HT1080 (cell line): ENCODE measurements at regions not wholly inside any gene's neighbourhood (a gene's known extent, or its start where the extent isn't known, plus 50 kb on each side); places are given as distances from the start of the nearest gene placed in this dataset.
"Not testable (repeated sequence)": the region's sequence is repeated elsewhere in the genome, so short reads cannot be mapped to it uniquely, and the experiment has no call there.

ENCODE experiments used
- DNase-seq: peaks from one replicate; pipeline ENCODE4 v3.0.0-alpha.2; 2015; ENCODE audit warnings: low read depth

DNA sequence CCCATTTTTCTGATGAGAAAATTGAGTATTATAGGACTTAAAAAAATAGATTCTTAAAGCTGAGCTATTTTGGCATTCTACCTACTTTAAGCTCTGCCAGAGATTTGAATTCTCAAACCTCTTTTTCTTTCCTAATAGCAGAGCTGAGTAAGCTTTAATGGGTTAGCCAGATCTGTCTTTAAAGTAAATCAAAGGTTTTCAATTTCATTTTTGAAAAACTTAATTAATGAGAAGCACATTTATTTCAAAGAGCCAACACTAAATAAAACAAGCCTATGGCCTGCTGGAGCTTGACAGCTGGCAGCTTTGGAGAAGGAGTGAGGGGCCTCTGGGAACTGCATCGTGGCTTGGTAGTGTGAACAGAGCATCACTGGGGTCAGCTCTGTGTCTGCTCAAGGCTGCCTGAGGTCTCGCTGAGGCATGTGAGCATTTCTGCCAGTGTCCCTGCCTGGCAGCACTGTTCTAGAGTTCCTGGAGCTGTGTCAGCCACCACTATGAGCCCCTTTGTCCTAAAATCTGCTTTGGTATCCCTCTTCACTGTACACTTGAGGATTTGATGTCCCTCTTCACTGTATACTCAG lies 50.4 kb upstream of the PRSS23 start:
- DNase-seq: no peak

DNA sequence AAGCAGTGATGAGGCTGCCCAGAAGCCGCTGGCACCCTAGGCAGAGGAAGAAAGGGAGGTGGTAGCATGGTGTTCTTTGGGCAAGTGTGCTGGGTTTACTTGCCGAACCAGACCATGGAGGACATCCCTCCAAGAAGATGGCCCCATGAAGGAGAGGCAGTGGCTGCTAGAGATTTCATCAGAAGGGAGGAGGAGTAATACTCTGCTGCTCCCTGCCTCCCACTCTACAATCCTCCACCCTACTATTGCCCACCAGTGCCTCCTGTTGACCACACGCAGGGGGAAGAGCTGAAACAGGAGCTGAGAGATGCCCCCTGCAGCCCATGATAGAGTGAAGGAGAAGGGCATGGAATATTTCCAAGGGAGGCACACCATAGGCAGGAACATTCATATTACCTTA lies 51.0 kb upstream of the PRSS23 start:
- peak; percentile 53 for DNase-seq

DNA sequence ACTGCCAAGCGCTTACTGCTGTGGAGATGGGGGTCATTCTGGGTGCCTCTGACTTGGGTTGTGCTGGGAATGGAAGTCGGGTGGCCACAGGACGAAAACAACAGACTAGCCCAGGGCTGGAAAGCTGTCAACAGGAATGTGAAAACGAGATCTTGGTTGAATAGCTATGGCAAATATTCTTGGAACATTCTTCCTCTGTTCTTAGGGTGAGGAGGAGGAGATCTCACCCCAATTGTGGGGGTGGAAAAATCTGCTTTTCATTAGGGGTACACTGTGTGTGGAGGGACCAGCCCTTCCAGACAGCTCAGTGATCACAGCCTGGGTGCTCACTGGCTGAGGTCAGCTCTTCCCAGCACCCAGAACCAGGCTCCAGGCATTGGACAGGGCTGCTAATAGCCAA lies 52.0 kb upstream of the PRSS23 start:
- no peak for DNase-seq

DNA sequence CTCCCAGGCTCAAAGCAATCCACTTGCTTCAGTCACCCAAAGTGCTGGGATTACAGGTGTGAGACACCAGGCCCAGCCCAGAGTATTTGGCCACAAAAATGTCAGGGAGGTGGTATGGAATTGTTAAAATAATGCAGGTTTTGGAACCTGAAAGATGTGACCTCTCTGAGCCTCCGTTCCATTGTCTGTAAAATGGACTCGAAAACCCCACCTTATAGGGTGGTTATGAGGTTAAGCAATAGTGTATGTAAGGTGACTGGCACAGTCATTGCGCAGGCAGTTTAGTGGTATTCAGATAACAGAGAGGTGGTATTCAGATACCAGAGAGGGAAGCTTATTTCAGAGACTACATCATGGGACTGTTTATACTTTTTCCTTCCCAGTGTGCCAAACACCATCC lies 52.5 kb upstream of the PRSS23 start:
- DNase-seq: no peak

DNA sequence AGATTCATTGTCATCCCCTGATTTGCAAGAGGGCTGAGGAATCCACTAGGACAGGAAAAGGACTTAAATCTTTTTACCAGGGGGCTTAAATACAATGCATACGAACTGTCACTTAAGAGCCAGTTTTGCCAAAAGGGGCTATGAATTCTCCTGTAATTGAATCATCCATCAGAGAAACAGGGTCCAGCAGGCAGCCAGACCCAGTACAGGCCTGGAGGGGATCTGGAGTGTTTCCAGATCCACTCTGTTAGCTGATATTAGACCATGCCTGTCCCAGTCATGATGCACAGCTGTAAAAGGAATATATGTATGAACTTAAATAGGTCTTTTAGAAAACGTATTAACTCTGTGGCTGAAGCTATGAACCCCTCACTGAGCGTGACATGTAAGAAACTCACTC lies 53.8 kb upstream of the PRSS23 start:
- DNase-seq: no peak

DNA sequence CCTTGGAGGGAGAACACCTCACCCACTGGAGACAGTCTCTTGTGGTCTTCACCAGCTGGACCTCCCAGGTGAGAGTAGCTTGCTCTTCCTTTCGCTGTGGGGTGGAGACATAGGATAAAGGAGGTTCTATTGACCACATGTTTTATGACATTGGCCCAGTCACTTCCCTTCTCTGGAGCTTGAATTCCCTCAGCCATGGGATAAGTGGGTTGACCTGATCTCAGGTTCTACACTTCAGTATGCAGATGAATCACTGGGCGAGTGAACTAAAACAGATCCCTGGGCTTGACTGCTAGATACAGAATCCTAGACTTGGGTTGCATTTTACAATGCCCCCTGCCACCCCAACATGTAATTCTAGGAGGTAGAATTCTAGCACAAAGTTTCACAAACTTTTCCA lies 54.8 kb upstream of the PRSS23 start:
- peak; percentile 69 for DNase-seq

DNA sequence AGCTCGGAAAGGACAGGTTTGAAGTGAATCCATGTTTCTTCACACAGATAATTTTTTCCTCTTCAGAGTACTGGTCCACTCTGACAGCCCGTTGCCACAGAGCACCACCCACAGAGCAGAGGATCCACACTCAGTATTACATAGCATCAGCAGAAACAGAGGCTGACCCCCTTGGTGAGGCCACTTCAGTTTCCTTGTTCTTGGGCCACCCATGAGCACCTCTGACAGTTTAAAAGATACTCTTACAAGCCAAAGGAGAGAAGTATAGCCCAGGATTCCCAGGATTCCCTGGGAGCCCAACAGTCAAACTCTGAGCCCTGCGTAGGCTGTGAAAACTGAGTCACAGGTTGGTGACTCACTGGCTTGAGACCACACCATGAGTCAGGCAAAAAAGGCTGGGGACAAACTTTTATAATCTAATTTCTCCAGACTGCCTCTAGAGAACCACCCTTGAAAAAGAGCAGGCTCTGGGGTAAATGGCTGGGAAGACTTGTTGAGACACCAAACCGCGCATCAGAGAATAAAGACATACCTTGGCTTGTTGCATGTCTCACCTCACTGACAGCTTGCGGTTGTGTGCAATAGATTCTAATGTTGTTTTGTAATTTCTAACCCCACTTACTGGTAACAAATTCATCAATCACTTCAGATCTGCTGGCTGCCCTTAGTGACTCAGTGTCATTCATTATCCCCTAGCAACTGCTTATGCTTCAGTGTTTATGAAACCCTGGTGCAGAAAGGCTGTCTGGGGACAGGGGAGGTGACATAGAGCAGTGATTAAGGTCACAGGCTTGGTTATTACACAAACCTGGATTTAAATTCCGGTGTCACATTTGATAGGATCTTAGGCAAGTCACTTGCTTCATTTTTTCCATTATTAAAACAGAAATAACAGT lies 56.9 kb upstream of the PRSS23 start:
- DNase-seq: peak; percentile 99

DNA sequence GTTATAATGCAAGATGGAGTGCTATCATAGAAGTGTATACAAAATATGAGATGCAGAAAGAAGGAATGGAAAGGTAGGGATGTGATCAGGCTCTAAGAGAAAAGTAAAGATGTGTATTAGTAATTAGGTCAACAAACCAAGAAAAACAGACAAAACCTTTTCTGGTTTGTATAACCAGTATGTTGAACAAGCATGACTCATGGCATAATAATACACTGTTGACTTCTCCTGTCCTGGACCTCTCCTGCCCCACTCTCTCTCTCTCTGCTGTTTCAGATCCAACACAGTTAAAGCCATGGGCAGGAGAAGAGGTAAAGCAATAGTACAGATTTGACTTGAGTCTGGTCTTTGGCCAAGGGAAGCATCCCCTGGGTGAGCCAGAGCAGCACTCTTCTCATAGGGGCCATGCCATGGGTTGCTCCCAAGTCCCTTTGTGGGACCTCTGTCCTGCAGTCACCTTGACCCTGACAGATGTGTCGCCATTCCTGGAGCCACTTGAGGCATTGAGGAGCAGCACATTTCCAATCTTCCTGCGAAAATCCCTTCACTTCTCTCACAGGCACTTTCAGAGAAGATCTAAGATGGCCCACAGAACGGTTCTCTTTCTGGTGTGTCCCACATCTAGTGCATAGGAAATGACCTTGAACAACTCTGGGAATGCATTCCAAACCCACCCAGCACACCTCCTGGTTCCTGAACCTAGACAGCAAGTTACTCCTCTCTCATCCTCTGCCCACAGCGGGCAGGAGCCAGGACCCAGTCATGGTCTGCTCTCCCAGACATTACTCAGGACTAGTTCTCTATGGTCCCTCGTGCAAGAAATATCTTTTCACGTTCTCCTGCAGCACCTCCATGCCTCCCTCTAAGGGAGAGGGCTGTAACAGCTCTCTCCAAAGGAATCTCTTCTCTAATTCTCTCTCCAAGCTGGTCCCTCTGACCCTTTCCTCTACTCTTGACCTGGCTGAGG lies 58.2 kb upstream of the PRSS23 start:
- peak; percentile 93 for DNase-seq

DNA sequence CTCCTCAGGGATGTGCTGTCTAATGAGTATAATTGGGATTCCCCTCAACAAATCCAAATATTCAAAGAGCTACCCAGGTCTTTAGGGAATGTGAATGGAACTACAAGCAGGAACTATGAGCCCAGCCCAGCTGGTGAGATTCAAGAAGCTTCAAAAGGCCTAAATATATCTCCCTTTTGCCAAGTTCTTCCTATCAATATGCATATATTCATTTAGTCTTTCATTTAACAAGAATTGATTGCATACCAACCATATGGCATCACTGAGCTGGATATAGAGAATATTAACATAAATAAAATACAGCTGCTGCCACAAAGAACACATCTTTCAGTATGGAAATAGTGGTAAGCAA lies 58.9 kb upstream of the PRSS23 start:
- no peak for DNase-seq

DNA sequence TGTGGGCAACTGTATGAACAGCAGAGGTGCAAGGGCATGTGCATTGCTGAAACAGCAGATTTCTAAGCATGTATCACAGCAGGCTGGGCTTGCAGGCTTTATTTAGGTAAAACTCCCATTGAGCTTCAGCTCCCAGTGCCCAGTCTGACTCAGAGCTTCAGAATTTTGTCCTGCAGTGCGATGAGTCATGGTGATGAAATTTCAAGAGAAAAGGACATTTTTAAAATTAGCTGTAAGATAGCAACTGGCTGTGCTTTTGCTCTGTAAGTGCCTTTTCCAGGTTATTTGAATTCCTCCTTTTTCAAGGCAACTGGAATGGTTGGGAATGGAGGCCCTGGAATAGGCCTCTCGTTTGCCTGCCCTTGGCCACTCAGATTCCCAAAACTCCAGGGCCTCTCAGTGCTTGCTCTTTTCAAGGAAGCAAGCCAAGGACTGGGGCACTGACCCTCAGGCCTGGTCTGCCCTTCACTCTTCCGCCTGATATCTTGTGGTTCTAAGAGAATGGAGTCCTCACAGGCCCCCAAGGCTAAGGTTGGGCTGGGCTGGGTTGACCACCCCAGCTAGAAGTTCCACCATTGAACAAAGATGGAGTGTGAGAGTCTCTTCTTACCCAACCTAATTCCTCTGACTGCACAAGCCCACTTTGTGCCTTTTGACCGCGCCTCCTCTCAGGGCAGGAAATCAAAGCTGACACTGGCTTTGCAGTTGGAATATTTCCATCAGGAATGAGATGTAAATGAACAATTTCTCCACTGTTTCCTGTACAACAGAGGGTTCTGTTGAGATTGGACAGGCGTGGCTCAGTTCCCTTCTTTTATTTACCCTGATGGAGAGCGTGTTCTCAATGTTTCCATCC lies 59.5 kb upstream of the PRSS23 start:
- DNase-seq: peak; percentile 98

DNA sequence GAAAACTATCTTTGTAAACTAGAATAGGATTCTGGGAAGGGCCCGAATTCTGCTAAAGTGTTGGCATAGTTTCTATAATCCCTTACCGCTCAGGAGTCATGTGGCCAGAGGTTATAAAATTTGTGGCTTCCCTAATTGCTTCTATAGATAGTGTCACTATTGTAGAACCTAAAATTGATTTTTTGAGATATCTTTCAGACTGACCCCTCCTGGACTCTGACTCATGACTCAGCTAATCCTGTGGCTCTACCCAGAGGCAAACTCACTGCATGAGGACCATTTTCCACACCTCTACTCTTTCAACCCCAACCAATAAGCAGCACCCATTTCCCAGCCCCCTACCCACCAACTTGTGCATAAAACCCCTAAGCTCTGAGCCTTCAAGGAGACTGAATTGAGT lies 61.8 kb upstream of the PRSS23 start:
- DNase-seq: peak; percentile 37

DNA sequence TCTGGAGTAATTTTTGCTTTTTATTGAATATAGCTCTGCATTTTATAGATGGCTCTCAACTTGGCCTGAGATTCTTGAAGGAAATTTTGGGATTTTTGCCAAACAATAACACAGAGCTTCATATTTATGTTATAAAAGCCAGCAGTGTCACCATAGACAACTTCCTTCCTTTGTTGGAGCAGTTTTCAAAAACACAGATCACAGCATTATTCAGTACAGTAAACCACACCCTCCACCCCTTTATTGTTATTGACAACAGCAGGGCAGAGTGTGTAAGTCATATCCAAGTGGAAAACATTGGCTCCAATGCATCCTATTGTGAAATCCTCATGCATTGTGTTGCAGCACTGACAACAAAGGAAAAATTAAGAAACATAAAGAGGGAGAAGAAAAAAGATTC lies 62.6 kb upstream of the PRSS23 start:
- no peak for DNase-seq

DNA sequence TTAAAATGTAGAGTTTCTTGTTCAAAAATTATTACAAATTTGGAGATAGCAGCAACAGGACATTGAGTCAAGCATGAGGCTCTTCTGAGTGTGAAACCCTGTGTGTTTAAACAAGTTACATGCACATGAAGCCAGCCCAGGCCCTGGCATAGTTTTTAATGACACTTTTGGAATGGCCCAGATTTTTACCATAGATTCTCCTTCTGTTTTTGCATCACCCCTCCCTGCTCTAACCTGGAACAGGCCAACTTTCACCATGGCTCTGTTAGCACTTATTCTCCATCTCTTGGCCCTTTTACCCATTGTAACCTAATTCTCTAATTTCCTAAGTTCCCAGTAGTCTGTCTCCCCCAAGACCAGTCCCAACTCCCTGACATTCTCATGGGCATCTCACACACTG lies 63.1 kb upstream of the PRSS23 start:
- no peak for DNase-seq

DNA sequence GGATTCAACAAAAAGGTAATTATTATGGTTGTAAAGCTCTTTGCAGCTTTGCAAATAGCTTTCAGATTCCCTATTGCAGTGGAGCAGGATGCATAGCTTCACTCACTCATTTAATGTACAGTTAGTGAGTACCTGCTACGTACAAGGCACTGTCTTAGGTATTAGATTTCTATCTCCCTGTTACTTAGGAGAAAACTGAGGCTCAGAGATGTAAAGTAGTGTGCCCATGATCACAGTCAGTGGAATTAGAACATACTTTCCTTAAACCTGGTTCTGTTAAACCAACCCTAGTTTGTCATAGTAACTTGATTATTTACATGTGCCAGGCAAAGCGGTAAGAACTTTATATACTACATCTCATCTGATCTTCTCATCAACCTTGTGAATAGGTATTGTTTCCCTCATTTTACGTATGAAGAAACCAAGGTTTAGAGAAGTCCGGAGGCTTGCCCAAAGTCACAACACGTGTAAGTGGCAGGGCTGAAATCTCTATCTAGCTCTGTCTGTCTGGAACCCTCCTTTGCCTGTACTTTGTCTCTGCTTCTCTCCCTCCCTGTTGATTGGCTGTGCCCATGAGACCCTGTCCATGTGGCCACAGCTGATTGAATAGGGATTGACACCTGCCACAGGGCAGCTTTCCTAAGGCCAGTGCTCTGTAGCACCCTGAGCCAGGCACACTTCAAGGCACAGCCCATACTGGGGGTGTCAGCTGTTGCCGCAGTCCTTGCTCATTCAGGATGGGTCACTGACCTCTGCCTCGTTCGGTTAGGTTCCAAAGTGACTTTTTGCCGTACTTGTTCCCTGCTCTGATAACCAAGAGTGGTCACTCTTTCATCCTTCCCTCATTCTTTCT lies 63.8 kb upstream of the PRSS23 start:
- no peak for DNase-seq

DNA sequence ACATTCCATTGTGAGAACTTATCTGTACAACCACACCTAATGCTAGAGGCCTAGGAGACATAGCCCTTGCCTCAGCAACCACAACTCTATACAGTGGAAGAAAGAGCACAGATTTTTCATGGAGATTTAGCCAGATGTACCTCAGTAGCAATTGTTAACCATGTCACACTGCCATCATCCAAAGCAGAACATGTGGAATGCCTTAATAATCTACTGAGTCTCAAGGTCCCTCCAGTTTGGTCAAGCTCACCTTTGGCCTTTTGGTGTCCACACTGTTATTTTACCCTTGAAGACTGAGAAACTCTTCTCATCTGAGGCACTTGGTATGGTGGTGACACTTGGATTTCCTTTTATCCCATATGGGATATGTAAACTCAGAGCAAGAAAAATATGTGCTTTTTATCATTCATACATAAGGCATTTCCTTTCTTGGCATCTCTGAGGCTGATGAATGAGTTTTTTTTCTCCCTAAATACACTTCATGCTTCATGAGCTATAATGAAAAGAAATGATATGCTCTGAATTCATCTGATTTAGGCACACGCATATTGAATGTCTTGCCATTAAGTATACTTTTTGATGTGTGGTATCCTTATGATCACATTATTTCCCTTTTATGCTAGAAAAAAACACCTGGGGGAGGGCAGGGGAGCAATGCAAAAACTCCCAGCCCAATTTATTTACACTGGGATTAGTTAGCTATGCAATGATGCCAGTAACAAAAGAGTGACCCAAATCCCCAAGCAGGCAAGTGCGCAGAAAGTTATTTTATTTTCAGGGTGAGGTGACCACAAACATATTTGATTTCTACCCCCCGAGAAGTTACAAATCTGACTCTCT lies 63.3 kb upstream of the ME3 start:
- DNase-seq: peak; percentile 89

DNA sequence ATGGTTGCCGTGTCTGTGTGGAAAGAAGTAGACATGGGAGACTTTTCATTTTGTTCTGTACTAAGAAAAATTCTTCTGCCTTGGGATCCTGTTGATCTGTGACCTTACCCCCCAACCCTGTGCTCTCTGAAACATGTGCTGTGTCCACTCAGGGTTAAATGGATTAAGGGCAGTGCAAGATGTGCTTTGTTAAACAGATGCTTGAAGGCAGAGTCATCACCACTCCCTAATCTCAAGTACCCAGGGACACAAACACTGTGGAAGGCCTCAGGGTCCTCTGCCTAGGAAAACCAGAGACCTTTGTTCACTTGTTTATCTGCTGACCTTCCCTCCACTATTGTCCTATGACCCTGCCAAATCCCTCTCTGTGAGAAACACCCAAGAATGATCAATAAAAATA lies 60.3 kb upstream of the ME3 start:
- not testable (repeated sequence) for DNase-seq

DNA sequence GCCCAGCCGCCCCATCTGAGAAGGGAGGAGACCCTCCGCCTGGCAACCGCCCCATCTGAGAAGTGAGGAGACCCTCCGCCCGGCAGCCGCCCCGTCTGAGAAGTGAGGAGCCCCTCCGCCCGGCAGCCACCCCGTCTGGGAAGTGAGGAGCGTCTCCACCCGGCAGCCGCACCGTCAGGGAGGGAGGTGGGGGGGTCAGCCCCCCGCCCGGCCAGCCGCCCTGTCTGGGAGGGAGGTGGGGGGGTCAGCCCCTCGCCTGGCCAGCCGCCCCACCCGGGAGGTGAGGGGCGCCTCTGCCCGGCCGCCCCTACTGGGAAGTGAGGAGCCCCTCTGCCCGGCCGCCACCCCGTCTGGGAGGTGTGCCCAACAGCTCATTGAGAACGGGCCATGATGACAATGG lies 59.9 kb upstream of the ME3 start:
- not testable (repeated sequence) for DNase-seq

DNA sequence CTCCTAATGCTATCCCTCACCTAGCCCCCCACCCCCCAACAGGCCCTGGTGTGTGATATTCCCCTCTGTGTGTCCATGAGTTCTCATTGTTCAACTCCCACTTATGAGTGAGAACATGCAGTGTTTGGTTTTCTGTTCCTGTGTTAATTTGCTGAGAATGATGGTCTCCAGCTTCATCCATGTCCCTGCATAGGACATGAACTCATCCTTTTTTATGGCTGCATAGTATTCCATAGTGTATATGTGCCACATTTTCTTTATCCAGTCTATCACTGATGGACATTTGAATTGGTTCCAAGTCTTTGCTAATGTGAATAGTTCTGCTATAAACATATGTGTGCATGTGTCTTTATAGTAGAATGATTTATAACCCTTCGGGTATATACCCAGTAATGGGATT lies 57.2 kb upstream of the ME3 start:
- not testable (repeated sequence) for DNase-seq

DNA sequence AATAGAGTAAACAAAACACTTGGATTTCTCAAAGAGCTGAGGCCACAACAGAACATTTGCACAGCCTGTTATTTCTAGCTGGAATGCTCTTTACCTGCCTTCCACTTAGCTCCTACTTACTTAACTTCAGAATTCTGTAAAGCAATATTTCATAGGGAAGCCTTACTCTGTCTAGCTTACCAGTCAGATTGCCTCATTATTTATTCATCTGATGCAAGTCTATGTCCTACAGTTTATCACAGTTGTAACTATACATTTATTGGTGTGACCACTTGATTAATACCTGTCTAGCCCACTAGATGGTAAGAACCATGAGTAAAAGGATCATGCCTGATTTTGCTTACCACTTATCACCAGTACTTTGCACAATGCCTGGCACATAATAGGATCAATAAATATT lies 56.1 kb upstream of the ME3 start:
- no peak for DNase-seq
